Neural progenitor cell (in vitro differentiated cells): ENCODE measurements at regions not wholly inside any gene's neighbourhood (a gene's known extent, or its start where the extent isn't known, plus 50 kb on each side); places are given as distances from the start of the nearest gene placed in this dataset.

Source experiments
- EZH2 ChIP-seq: fragments of 200-600 bp; sonication (generic); IDR thresholded peaks from 2 replicates; pipeline ENCODE4 v1.6.1; 2017; ENCODE audit warnings: antibody characterized with exemption, mild to moderate bottlenecking, moderate library complexity
- TF ChIP-seq, protein P1 (sequence below): fragments of 200-600 bp; sonication (generic); IDR thresholded peaks from 2 replicates; pipeline ENCODE4 v1.5.1; 2017; ENCODE audit warnings: antibody characterized with exemption, mild to moderate bottlenecking

DNA sequence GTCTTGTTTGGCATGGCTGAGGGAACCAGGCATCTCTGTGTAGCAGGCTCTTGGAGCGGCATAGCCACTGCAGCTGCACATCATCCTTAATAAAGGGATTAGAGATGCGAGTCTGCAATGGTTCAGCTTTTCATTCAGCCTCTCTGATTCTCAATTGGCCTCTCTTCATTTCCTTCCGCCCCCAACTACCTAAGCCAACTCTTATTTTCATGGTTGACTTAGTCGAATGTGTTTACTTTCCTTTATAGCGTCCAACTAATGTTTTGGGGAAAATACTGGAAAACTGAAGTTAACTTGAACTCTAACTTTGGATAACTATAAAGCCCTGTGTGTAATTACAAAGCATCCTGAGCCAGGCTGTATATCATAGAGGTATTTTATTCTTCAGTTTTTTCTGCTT lies 202.2 kb upstream of the KIAA1217 start:
- TF ChIP-seq, protein P1, sequence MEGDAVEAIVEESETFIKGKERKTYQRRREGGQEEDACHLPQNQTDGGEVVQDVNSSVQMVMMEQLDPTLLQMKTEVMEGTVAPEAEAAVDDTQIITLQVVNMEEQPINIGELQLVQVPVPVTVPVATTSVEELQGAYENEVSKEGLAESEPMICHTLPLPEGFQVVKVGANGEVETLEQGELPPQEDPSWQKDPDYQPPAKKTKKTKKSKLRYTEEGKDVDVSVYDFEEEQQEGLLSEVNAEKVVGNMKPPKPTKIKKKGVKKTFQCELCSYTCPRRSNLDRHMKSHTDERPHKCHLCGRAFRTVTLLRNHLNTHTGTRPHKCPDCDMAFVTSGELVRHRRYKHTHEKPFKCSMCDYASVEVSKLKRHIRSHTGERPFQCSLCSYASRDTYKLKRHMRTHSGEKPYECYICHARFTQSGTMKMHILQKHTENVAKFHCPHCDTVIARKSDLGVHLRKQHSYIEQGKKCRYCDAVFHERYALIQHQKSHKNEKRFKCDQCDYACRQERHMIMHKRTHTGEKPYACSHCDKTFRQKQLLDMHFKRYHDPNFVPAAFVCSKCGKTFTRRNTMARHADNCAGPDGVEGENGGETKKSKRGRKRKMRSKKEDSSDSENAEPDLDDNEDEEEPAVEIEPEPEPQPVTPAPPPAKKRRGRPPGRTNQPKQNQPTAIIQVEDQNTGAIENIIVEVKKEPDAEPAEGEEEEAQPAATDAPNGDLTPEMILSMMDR: no peak
- no peak for TF ChIP-seq EZH2
